ENCODE measurements at regions not wholly inside any gene's neighbourhood (a gene's known extent, or its start where the extent isn't known, plus 50 kb on each side); places are given as distances from the start of the nearest gene placed in this dataset.

- Histone ChIP-seq H3K27me3 (ENCODE audit: control insufficient read depth, insufficient read depth, low read length) (no peaks in the 10 kb centered on the region), H3K4me1 (ENCODE audit: control insufficient read depth, insufficient read depth, low read length) (no peaks in the 10 kb centered on the region), H3K9ac (ENCODE audit: low read depth, low read length) (no peak overlapping the region), H3K9me3 (ENCODE audit: control insufficient read depth, insufficient read depth, low read length) (no peaks in the 10 kb centered on the region), H3K36me3 (ENCODE audit: control insufficient read depth, insufficient read depth, low read length) (no peaks in the 10 kb centered on the region), H3K4me3 (ENCODE audit: low read depth, low read length) (no peak overlapping the region)
Observed at GRCh38 chr4:11505221-11505971, 76.7 kb upstream of the HS3ST1 start.

GRCh38 chr4:11503166-11503565 lies 74.5 kb upstream of the HS3ST1 start:
- Histone ChIP-seq H3K36me3 (ENCODE audit: control insufficient read depth, insufficient read depth, low read length) (no peaks in the 10 kb centered on the region), H3K9me3 (ENCODE audit: control insufficient read depth, insufficient read depth, low read length) (peaks cover 3% of the 10 kb centered on the region), H3K27me3 (ENCODE audit: control insufficient read depth, insufficient read depth, low read length) (no peaks in the 10 kb centered on the region), H3K4me1 (ENCODE audit: control insufficient read depth, insufficient read depth, low read length) (no peaks in the 10 kb centered on the region), H3K4me3 (ENCODE audit: low read depth, low read length) (no peak overlapping the region), H3K9ac (ENCODE audit: low read depth, low read length) (no peak overlapping the region)

- Histone ChIP-seq H3K36me3 (ENCODE audit: control insufficient read depth, insufficient read depth, low read length) (no peaks in the 10 kb centered on the region), H3K27me3 (ENCODE audit: control insufficient read depth, insufficient read depth, low read length) (no peaks in the 10 kb centered on the region), H3K4me1 (ENCODE audit: control insufficient read depth, insufficient read depth, low read length) (no peaks in the 10 kb centered on the region), H3K4me3 (ENCODE audit: low read depth, low read length) (no peak overlapping the region), H3K9me3 (ENCODE audit: control insufficient read depth, insufficient read depth, low read length) (peaks cover 6% of the 10 kb centered on the region), H3K9ac (ENCODE audit: low read depth, low read length) (no peak overlapping the region)
Observed at GRCh38 chr4:11497972-11498371, 69.3 kb upstream of the HS3ST1 start.

- no peaks in the 10 kb centered on the region for H3K27me3 ChIP-seq (ENCODE audit: control insufficient read depth, insufficient read depth, low read length)
- no peak overlapping the region for H3K9ac ChIP-seq (ENCODE audit: low read depth, low read length)
- no peaks in the 10 kb centered on the region for H3K4me1 ChIP-seq (ENCODE audit: control insufficient read depth, insufficient read depth, low read length)
- H3K36me3 ChIP-seq (ENCODE audit: control insufficient read depth, insufficient read depth, low read length), result no peaks in the 10 kb centered on the region
- peaks cover 6% of the 10 kb centered on the region for H3K9me3 ChIP-seq (ENCODE audit: control insufficient read depth, insufficient read depth, low read length)
- H3K4me3 ChIP-seq (ENCODE audit: low read depth, low read length), result no peak overlapping the region
Observed at GRCh38 chr4:11497212-11497806, 68.6 kb upstream of the HS3ST1 start.

- peaks cover 6% of the 10 kb centered on the region for H3K9me3 ChIP-seq (ENCODE audit: control insufficient read depth, insufficient read depth, low read length)
Observed at GRCh38 chr4:11496351-11496829, 67.7 kb upstream of the HS3ST1 start.

DNA sequence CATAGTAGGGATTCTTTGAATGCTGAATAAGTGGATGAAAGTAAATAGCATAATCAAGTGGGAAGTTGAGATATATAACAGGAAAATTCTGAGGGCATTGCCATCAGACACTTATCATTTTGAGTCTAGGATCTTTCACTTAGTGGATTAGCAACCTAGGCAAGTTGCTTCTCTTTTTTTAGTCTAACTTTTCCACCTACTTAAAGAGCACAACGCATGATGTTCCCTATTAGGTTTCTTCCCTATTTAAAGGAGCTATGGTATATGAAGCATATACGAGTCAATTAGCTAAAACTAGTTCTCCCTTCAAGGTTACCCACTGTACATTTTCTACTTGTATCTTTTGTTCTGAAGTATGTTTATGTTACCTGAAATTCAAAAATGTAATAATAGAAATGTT lies 67.1 kb upstream of the HS3ST1 start:
- Histone ChIP-seq H3K27me3 (ENCODE audit: control insufficient read depth, insufficient read depth, low read length) (no peaks in the 10 kb centered on the region), H3K9me3 (ENCODE audit: control insufficient read depth, insufficient read depth, low read length) (peaks cover 6% of the 10 kb centered on the region), H3K4me3 (ENCODE audit: low read depth, low read length) (no peak overlapping the region), H3K9ac (ENCODE audit: low read depth, low read length) (no peak overlapping the region), H3K36me3 (ENCODE audit: control insufficient read depth, insufficient read depth, low read length) (no peaks in the 10 kb centered on the region), H3K4me1 (ENCODE audit: control insufficient read depth, insufficient read depth, low read length) (no peaks in the 10 kb centered on the region)

More at GRCh38 chr4:11496351-11496829, 67.7 kb upstream of the HS3ST1 start:
- Histone ChIP-seq H3K27me3 (ENCODE audit: control insufficient read depth, insufficient read depth, low read length) (no peaks in the 10 kb centered on the region), H3K9ac (ENCODE audit: low read depth, low read length) (no peak overlapping the region), H3K4me3 (ENCODE audit: low read depth, low read length) (no peak overlapping the region), H3K4me1 (ENCODE audit: control insufficient read depth, insufficient read depth, low read length) (no peaks in the 10 kb centered on the region), H3K36me3 (ENCODE audit: control insufficient read depth, insufficient read depth, low read length) (no peaks in the 10 kb centered on the region)

DNA sequence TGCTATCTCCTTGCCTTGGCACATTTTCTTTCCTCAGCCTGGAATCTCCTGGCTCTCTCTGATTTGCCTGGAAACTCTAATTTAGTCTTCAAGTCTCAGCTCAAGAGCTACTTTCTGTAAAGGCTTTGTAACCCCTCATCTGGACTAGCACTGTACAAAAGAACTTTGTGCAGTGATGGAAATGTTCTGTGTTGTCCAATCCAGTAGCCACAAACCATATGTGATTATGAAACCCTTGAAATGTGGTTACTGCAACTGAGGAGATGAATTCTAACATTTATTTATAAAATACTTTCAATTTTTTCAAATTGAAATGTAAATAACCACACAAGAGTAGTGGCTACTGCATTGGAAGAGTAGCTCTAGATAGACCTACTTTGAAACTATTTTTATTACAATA lies 66.6 kb upstream of the HS3ST1 start:
- Histone ChIP-seq H3K4me1 (ENCODE audit: control insufficient read depth, insufficient read depth, low read length) (no peaks in the 10 kb centered on the region), H3K36me3 (ENCODE audit: control insufficient read depth, insufficient read depth, low read length) (no peaks in the 10 kb centered on the region), H3K27me3 (ENCODE audit: control insufficient read depth, insufficient read depth, low read length) (no peaks in the 10 kb centered on the region), H3K9me3 (ENCODE audit: control insufficient read depth, insufficient read depth, low read length) (peaks cover 6% of the 10 kb centered on the region), H3K9ac (ENCODE audit: low read depth, low read length) (no peak overlapping the region), H3K4me3 (ENCODE audit: low read depth, low read length) (no peak overlapping the region)

- H3K27me3 ChIP-seq (ENCODE audit: control insufficient read depth, insufficient read depth, low read length), result no peaks in the 10 kb centered on the region
- no peaks in the 10 kb centered on the region for H3K4me1 ChIP-seq (ENCODE audit: control insufficient read depth, insufficient read depth, low read length)
- peaks cover 6% of the 10 kb centered on the region for H3K9me3 ChIP-seq (ENCODE audit: control insufficient read depth, insufficient read depth, low read length)
- H3K9ac ChIP-seq (ENCODE audit: low read depth, low read length), result no peak overlapping the region
- H3K36me3 ChIP-seq (ENCODE audit: control insufficient read depth, insufficient read depth, low read length), result no peaks in the 10 kb centered on the region
- H3K4me3 ChIP-seq (ENCODE audit: low read depth, low read length), result no peak overlapping the region
Observed at GRCh38 chr4:11494232-11494631, 65.5 kb upstream of the HS3ST1 start.

DNA sequence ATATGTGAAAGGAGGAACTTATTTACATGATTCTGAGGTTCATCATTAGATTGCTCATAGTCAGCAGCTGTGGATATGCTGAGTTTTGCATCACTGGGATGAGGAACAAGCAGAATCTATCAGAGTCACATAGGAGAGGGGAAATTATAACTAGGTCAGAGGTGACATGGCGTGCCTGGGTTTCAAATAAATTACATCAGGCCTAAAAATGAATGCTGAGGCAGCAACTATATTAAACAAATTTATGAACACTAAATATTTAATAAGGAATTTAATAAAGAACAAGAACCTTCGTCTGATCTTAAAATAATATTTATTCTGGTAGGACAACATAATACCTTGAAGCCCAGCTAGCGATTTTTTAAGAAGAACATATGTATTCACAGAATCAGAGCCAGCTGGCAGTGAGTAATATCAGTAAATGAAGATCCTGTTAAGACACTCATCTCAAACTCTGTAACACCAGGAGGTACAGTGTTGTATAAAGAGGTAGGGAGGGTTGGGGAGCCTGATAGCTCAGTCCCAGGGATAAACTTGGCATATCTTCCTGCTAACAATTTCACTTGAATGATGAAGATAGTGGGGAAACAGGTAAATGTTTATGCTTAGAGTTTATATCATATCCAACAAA lies 60.9 kb upstream of the HS3ST1 start:
- Histone ChIP-seq H3K9ac (ENCODE audit: low read depth, low read length) (no peak overlapping the region), H3K36me3 (ENCODE audit: control insufficient read depth, insufficient read depth, low read length) (no peaks in the 10 kb centered on the region), H3K4me3 (ENCODE audit: low read depth, low read length) (no peak overlapping the region), H3K4me1 (ENCODE audit: control insufficient read depth, insufficient read depth, low read length) (no peaks in the 10 kb centered on the region), H3K27me3 (ENCODE audit: control insufficient read depth, insufficient read depth, low read length) (no peaks in the 10 kb centered on the region), H3K9me3 (ENCODE audit: control insufficient read depth, insufficient read depth, low read length) (no peaks in the 10 kb centered on the region)

DNA sequence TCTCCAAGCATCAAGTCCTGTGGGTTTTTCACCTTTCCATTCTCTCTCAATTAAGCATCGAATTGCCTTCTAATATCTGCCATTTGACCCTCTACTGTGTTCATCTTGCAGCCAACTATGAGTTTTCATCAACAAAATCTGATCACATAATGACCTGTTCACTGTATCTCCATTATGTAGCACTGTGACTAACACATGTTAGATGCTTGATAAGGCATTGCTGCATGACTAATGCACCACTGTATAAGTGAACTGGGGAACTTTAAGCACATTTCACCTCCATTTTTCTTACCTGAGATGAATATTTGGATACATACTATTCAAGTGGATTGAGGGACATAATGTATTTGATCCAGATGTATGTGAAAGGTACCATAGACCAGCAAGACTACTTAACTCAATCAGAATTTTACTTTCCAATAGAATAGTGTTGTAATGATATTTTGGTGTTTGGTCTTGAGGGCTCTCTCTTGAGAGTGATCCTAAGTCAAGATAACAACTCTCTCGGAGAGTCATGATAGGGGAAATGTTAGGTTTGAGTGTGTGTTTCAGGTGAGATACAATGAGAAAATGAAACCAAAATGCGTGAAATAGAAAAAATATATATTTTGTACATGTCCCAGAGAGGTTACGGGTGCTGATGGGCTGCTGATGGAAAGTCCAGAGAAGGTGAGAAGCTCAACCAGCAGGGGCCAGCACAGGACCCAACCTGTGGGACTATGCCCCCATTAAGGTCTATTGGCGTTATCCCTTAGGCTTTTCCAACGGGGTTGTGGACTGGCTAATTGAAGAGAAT lies 60.2 kb upstream of the HS3ST1 start:
- Histone ChIP-seq H3K4me3 (ENCODE audit: low read depth, low read length) (no peak overlapping the region), H3K36me3 (ENCODE audit: control insufficient read depth, insufficient read depth, low read length) (no peaks in the 10 kb centered on the region)

GRCh38 chr4:11487868-11488544 lies 59.3 kb upstream of the HS3ST1 start:
- Histone ChIP-seq H3K27me3 (ENCODE audit: control insufficient read depth, insufficient read depth, low read length) (no peaks in the 10 kb centered on the region), H3K4me3 (ENCODE audit: low read depth, low read length) (no peak overlapping the region), H3K9me3 (ENCODE audit: control insufficient read depth, insufficient read depth, low read length) (no peaks in the 10 kb centered on the region), H3K4me1 (ENCODE audit: control insufficient read depth, insufficient read depth, low read length) (no peaks in the 10 kb centered on the region), H3K36me3 (ENCODE audit: control insufficient read depth, insufficient read depth, low read length) (no peaks in the 10 kb centered on the region), H3K9ac (ENCODE audit: low read depth, low read length) (no peak overlapping the region)

More for the DNA sequence above, 60.2 kb upstream of the HS3ST1 start:
- no peaks in the 10 kb centered on the region for H3K4me1 ChIP-seq (ENCODE audit: control insufficient read depth, insufficient read depth, low read length)
- H3K27me3 ChIP-seq (ENCODE audit: control insufficient read depth, insufficient read depth, low read length), result no peaks in the 10 kb centered on the region
- H3K9ac ChIP-seq (ENCODE audit: low read depth, low read length), result no peak overlapping the region
- H3K9me3 ChIP-seq (ENCODE audit: control insufficient read depth, insufficient read depth, low read length), result no peaks in the 10 kb centered on the region

Data from iPS-15b (cell line).